Gastroesophageal sphincter (tissue), 3 donors: ENCODE measurements at regions not wholly inside any gene's neighbourhood (a gene's known extent, or its start where the extent isn't known, plus 50 kb on each side); places are given as distances from the start of the nearest gene placed in this dataset.

Experiments used
- CTCF ChIP-seq, 4 experiments: fragments of 200-600 bp in 2 of 4; fragments of 450-650 bp in 2 of 4; sonication (generic) in 1 of 4; IDR thresholded peaks; one replicate each; pipeline ENCODE4 v1.5.1; 2017 to 2019; ENCODE audit warnings: antibody characterized with exemption in 4 of 4, mild to moderate bottlenecking in 2 of 4, moderate library complexity in 2 of 4
- EP300 ChIP-seq: sonication (generic); formaldehyde crosslinking; IDR thresholded peaks from one replicate; pipeline ENCODE4 v1.6.1; 2017; ENCODE audit warnings: antibody characterized with exemption, mild to moderate bottlenecking
- POLR2A ChIP-seq, 2 donors: fragments of 450-650 bp; IDR thresholded peaks; one replicate each; pipeline ENCODE4 v1.6.1; 2017; ENCODE audit warnings: antibody characterized with exemption in 2 of 2, mild to moderate bottlenecking in 2 of 2, moderate library complexity in 1 of 2

GRCh38 chr5:106730912-106731311 lies 939.8 kb downstream of the EFNA5 start:
- no peak for TF ChIP-seq CTCF (IDR thresholded peaks at IDR 0.05)
- no peak for TF ChIP-seq POLR2A (IDR thresholded peaks at IDR 0.05)
- TF ChIP-seq EP300 = no peak
